Testis (tissue), 2 donors: ENCODE measurements at regions not wholly inside any gene's neighbourhood (a gene's known extent, or its start where the extent isn't known, plus 50 kb on each side); places are given as distances from the start of the nearest gene placed in this dataset.

Source experiments
- POLR2A ChIP-seq: fragments of 450-650 bp; IDR thresholded peaks from one replicate; pipeline ENCODE4 v1.6.1; 2017; ENCODE audit warnings: antibody characterized with exemption, mild to moderate bottlenecking, moderate library complexity
- TF ChIP-seq, protein P1 (sequence below), 3 experiments: fragments of 450-650 bp in 2 of 3; fragments of 200-600 bp in 1 of 3; sonication (generic) in 1 of 3; IDR thresholded peaks; one replicate each; pipeline ENCODE4 v1.5.1; 2016 to 2019; ENCODE audit warnings: antibody characterized with exemption in 3 of 3, mild to moderate bottlenecking in 2 of 3, moderate library complexity in 1 of 3

DNA sequence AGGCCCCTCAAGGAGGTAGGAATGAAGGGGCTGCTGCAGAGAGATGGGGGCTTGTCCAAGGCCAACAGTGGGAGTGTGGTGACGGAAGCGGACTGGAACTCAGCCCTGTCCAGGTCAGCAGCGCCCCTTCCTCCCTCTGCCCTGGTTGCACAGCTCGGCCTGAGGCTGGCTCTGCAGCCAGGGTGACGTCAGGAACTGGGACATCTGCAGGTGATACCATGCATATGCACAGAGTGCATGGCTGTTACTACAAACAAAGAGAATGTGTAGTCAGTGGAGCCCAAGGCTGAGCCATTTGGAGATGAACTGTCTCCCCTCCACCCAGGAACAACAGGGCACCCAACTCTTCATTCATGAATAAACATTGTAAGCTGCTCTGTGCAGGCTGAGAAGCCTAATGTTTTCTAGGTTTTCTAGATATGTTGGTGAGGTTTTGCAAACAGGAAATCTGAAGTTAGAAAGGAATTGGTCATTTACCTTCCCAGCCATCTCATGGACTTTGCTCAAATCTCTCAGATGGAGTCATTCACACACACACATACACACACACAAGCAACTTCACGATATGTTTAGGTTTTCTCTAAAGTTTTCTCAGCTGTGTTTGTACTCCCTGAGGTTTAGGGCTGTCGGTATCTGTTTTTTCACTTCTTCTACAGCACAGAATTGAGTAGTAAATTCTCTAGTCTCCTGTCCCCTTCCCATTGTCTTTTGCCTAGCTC lies 117.2 kb downstream of the TLE3 start:
- no peak for TF ChIP-seq POLR2A
- TF ChIP-seq, protein P1, sequence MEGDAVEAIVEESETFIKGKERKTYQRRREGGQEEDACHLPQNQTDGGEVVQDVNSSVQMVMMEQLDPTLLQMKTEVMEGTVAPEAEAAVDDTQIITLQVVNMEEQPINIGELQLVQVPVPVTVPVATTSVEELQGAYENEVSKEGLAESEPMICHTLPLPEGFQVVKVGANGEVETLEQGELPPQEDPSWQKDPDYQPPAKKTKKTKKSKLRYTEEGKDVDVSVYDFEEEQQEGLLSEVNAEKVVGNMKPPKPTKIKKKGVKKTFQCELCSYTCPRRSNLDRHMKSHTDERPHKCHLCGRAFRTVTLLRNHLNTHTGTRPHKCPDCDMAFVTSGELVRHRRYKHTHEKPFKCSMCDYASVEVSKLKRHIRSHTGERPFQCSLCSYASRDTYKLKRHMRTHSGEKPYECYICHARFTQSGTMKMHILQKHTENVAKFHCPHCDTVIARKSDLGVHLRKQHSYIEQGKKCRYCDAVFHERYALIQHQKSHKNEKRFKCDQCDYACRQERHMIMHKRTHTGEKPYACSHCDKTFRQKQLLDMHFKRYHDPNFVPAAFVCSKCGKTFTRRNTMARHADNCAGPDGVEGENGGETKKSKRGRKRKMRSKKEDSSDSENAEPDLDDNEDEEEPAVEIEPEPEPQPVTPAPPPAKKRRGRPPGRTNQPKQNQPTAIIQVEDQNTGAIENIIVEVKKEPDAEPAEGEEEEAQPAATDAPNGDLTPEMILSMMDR (IDR thresholded peaks at IDR 0.05): no peak
